Astrocyte (in vitro differentiated cells and primary cell): ENCODE measurements at regions not wholly inside any gene's neighbourhood (a gene's known extent, or its start where the extent isn't known, plus 50 kb on each side); places are given as distances from the start of the nearest gene placed in this dataset.
"Not testable (repeated sequence)": the region's sequence is repeated elsewhere in the genome, so short reads cannot be mapped to it uniquely, and the experiment has no call there.

ENCODE experiments used
- DNase-seq: peaks from one replicate; pipeline ENCODE4 v3.0.0-alpha.2; 2010; ENCODE audit warnings: low read depth
- FAIRE-seq: peaks from 2 replicates; lab custom pipeline; 2011; peaks lifted over from hg19 to GRCh38; lab: Jason Lieb, UNC
- H2AFZ ChIP-seq: 2 replicates; pipeline ENCODE4 v1.6.0; 2012; ENCODE audit warnings: low read depth, low read length, inconsistent platforms
- H3K27ac ChIP-seq: 2 replicates; pipeline ENCODE4 v1.5.1; 2011; ENCODE audit warnings: low read depth, low read length, inconsistent platforms
- H3K27me3 ChIP-seq: 2 replicates; pipeline ENCODE4 v1.6.0; 2011; ENCODE audit warnings: low read length, inconsistent platforms; ENCODE audit not compliant: insufficient read depth
- H3K36me3 ChIP-seq: 2 replicates; pipeline ENCODE4 v1.5.1; 2011; ENCODE audit warnings: low read length, inconsistent platforms; ENCODE audit not compliant: insufficient read depth
- H3K4me1 ChIP-seq: 2 replicates; pipeline ENCODE4 v1.5.1; 2011; ENCODE audit warnings: low read length, inconsistent platforms; ENCODE audit not compliant: insufficient read depth
- H3K4me2 ChIP-seq: 2 replicates; pipeline ENCODE4 v1.6.0; 2012; ENCODE audit warnings: low read length, inconsistent platforms
- H3K4me3 ChIP-seq: 2 replicates; pipeline ENCODE4 v1.5.1; 2011; ENCODE audit warnings: low read depth, mild to moderate bottlenecking, low read length, inconsistent platforms; ENCODE audit not compliant: insufficient read depth
- H3K79me2 ChIP-seq: 2 replicates; pipeline ENCODE4 v1.6.0; 2012; ENCODE audit warnings: mild to moderate bottlenecking, low read length, inconsistent platforms; ENCODE audit not compliant: insufficient read depth
- H3K9ac ChIP-seq: 2 replicates; pipeline ENCODE4 v1.6.0; 2012; ENCODE audit warnings: mild to moderate bottlenecking, low read length, inconsistent platforms
- H3K9me3 ChIP-seq: 2 replicates; pipeline ENCODE4 v1.5.1; 2012; ENCODE audit warnings: low read depth, mild to moderate bottlenecking, low read length, inconsistent platforms; ENCODE audit not compliant: insufficient read depth
- H4K20me1 ChIP-seq: 2 replicates; pipeline ENCODE4 v1.6.0; 2012; ENCODE audit warnings: low read length, inconsistent platforms; ENCODE audit not compliant: insufficient read depth
- H3K27ac Mint-ChIP-seq: one replicate; pipeline ENCODE4 v1.8.0; 2021; ENCODE audit warnings: mild to moderate bottlenecking, mixed read lengths; ENCODE audit not compliant: unreplicated experiment
- H3K27me3 Mint-ChIP-seq: one replicate; pipeline ENCODE4 v1.8.0; 2021; ENCODE audit warnings: low read depth, mixed read lengths; ENCODE audit not compliant: unreplicated experiment
- H3K36me3 Mint-ChIP-seq: one replicate; pipeline ENCODE4 v1.8.0; 2021; ENCODE audit warnings: low read depth, mixed read lengths; ENCODE audit not compliant: unreplicated experiment
- H3K4me1 Mint-ChIP-seq: one replicate; pipeline ENCODE4 v1.8.0; 2021; ENCODE audit warnings: low read depth, mixed read lengths; ENCODE audit not compliant: unreplicated experiment
- H3K4me3 Mint-ChIP-seq: one replicate; pipeline ENCODE4 v1.8.0; 2021; ENCODE audit warnings: mild to moderate bottlenecking, moderate library complexity, mixed read lengths; ENCODE audit not compliant: unreplicated experiment
- H3K9me3 Mint-ChIP-seq: one replicate; pipeline ENCODE4 v1.8.0; 2021; ENCODE audit warnings: mild to moderate bottlenecking, mixed read lengths; ENCODE audit not compliant: unreplicated experiment

DNA sequence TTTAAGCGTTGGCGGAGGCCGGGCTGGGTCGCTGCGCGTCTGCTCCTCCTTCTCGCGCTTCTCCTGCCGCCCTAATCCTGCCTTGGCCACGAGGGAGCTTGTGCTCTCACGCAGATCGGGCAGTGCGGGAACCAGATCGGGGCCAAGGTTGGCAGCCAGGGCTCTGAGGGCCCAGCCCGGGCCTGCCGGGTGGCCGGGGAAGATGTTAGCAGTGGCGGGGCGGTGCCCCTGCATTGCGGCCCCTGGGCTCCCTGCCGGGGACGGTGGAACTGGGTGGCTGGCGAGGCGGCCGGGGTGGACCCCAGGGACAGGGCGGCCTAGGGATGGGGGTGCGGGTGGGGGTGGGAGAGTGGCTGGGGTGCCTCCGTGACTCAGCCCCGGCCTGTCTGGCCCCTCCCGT is 297.4 kb downstream of the CACNA1B start:
- H3K79me2 ChIP-seq, H3K27ac ChIP-seq, H3K4me3 Mint-ChIP-seq, H3K36me3 ChIP-seq, H3K9me3 Mint-ChIP-seq, H3K27me3 ChIP-seq, H3K4me1 Mint-ChIP-seq, DNase-seq, H3K27me3 Mint-ChIP-seq, H3K4me1 ChIP-seq, FAIRE-seq, H3K4me3 ChIP-seq, H4K20me1 ChIP-seq, H3K9ac ChIP-seq, H3K9me3 ChIP-seq, H3K4me2 ChIP-seq, H3K36me3 Mint-ChIP-seq, H3K27ac Mint-ChIP-seq, H2AFZ ChIP-seq: not testable (repeated sequence)

DNA sequence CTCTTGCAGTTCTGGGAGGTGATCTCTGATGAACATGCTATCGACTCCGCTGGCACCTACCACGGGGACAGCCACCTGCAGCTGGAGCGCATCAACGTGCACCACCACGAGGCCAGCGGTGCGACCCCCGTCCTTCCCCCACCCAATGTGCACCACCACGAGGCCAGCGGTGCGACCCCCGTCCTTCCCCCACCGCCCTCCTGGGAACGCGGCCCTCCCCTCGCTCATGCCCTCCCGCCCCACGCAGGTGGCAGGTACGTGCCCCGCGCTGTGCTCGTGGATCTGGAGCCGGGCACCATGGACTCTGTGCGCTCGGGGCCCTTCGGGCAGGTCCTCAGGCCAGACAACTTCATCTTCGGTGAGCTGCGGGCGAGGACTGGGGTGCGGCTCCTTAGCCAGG is 297.8 kb downstream of the CACNA1B start:
- not testable (repeated sequence) for H3K36me3 ChIP-seq, H3K27ac ChIP-seq, H3K27me3 Mint-ChIP-seq, H2AFZ ChIP-seq, FAIRE-seq, H3K27me3 ChIP-seq, H3K4me1 Mint-ChIP-seq, H3K4me1 ChIP-seq, H3K9ac ChIP-seq, H4K20me1 ChIP-seq, H3K27ac Mint-ChIP-seq, H3K36me3 Mint-ChIP-seq, H3K4me2 ChIP-seq, H3K4me3 ChIP-seq, H3K9me3 Mint-ChIP-seq, H3K79me2 ChIP-seq, H3K9me3 ChIP-seq, H3K4me3 Mint-ChIP-seq, DNase-seq

DNA sequence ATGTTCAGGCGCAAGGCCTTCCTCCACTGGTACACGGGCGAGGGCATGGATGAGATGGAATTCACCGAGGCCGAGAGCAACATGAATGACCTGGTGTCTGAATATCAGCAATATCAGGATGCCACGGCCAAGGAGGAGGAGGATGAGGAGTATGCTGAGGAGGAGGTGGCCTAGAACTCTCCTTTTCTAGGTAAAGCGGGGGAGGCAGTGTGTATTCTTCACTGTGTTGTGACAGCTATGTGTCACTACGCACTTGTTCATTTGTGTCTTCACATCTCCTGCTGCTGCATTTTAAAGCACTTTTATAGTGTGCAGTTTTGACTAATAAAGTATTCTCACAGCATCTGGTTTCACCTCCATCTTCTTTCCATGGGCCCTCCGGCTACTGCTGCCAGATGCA is 299.5 kb downstream of the CACNA1B start:
- H3K27me3 ChIP-seq, H3K79me2 ChIP-seq, H3K4me1 ChIP-seq, H3K27ac Mint-ChIP-seq, H3K27ac ChIP-seq, H3K4me3 ChIP-seq, DNase-seq, H2AFZ ChIP-seq, H3K9me3 Mint-ChIP-seq, H3K4me2 ChIP-seq, H3K9ac ChIP-seq, H4K20me1 ChIP-seq, H3K4me1 Mint-ChIP-seq, H3K36me3 Mint-ChIP-seq, H3K27me3 Mint-ChIP-seq, H3K4me3 Mint-ChIP-seq, FAIRE-seq, H3K36me3 ChIP-seq, H3K9me3 ChIP-seq: not testable (repeated sequence)

DNA sequence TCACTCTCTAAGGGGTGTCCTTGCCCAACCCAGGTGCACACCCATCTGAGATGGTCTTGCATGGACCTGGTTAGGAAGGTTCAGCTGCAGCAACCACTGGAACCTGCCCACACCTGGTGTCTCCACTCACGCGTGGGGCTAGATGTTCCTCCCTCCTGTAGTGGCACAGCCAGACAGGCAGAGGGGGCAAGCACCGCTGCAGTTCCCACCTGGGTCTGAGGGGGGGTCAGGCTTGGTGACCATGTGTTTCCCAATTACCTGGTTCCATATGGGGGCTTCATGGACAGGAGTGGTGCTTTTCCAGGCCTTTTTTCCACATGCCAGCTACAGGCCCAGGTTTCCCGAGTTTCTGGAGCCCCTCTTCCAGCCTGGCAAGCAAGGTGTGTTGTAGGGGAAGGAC is 301.4 kb downstream of the CACNA1B start:
- H2AFZ ChIP-seq, H4K20me1 ChIP-seq, H3K27me3 ChIP-seq, H3K9me3 ChIP-seq, H3K4me3 ChIP-seq, H3K79me2 ChIP-seq, H3K27ac Mint-ChIP-seq, H3K27ac ChIP-seq, H3K4me1 ChIP-seq, DNase-seq, H3K36me3 Mint-ChIP-seq, H3K9ac ChIP-seq, H3K9me3 Mint-ChIP-seq, FAIRE-seq, H3K4me1 Mint-ChIP-seq, H3K36me3 ChIP-seq, H3K4me2 ChIP-seq, H3K4me3 Mint-ChIP-seq, H3K27me3 Mint-ChIP-seq: not testable (repeated sequence)

DNA sequence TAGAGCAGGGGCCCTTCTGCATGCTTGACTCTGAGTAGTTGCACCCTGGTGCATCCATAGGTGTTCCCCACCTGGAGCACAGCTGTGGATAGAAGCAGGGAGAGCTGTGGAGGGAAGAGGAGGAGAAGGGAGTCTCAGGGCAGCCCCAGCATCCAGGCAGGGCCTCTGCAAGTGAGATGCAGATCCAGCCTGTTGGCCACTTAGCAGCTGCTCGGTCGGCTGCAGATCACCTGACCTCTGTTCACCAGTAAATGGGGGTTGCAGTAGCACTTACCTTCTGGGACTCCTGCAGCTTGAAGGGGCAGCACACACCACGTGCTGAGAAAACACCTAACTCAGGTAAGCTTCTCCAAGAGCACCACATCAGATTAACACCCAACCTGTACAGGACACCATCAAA is 302.1 kb downstream of the CACNA1B start:
- not testable (repeated sequence) for H3K79me2 ChIP-seq, FAIRE-seq, H3K4me3 Mint-ChIP-seq, H4K20me1 ChIP-seq, H2AFZ ChIP-seq, H3K9ac ChIP-seq, H3K4me1 ChIP-seq, H3K27me3 ChIP-seq, H3K36me3 Mint-ChIP-seq, H3K36me3 ChIP-seq, H3K9me3 ChIP-seq, H3K4me2 ChIP-seq, H3K4me1 Mint-ChIP-seq, H3K27ac ChIP-seq, H3K27me3 Mint-ChIP-seq, H3K27ac Mint-ChIP-seq, H3K4me3 ChIP-seq, DNase-seq, H3K9me3 Mint-ChIP-seq

DNA sequence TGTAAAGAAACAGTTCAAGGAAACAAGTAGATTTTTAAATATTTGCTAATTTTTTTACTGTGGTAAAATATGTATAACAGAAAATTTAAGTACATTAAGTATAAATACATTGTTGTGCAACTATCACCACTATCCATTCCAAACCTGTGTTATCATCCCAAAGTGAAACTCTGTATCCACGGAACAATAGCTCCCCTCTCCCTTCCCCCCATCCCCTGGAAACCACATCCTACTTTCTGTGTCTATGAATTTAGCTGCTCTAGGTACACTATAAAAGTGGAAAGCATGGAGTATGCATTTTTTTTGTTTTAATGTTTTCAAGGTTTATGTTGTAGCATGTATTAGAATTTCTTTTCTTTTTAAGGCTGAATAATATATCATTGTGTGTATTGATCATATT is 304.4 kb downstream of the CACNA1B start:
- not testable (repeated sequence) for H3K4me3 ChIP-seq, H3K27me3 ChIP-seq, H3K27ac Mint-ChIP-seq, H3K79me2 ChIP-seq, H3K9me3 ChIP-seq, H3K36me3 Mint-ChIP-seq, H4K20me1 ChIP-seq, H3K9me3 Mint-ChIP-seq, H3K27ac ChIP-seq, H3K4me3 Mint-ChIP-seq, DNase-seq, H3K36me3 ChIP-seq, H3K4me1 Mint-ChIP-seq, H3K4me1 ChIP-seq, H3K9ac ChIP-seq, H3K4me2 ChIP-seq, H2AFZ ChIP-seq, FAIRE-seq, H3K27me3 Mint-ChIP-seq
